Muscle of back (tissue), 3 donors: ENCODE measurements at regions not wholly inside any gene's neighbourhood (a gene's known extent, or its start where the extent isn't known, plus 50 kb on each side); places are given as distances from the start of the nearest gene placed in this dataset.
A peak's percentile ranks its signal among the peaks of the same experiment; 100 is the strongest.

Experiments used
- DNase-seq, 3 donors: peaks; one replicate each; pipeline versions ENCODE4 v3.0.0 to v3.0.0-alpha.2; 2013

DNA sequence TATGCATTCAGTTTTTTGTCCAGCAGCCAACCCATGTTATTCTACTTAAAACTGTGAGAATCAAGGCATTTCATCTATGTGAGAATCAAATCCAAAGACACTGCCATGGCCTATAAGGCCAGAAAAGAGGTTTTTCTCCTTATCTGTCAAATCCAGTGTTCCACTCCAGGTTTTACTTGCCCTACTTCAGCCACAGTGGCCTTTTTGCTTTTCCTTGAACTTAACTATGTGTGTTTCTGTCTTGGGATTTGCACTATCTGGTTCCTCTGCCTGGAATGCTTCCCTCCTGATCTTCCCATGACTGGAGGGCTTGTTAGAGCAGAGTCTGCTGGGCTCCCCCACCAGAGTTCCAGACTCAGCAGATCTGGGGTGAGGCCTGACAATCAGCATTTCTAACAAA, 113.1 kb upstream of the DOK5 start:
- DNase-seq = no peak

- DNase-seq = no peak
Observed at GRCh38 chr20:54364365-54364764, 111.0 kb upstream of the DOK5 start.

DNA sequence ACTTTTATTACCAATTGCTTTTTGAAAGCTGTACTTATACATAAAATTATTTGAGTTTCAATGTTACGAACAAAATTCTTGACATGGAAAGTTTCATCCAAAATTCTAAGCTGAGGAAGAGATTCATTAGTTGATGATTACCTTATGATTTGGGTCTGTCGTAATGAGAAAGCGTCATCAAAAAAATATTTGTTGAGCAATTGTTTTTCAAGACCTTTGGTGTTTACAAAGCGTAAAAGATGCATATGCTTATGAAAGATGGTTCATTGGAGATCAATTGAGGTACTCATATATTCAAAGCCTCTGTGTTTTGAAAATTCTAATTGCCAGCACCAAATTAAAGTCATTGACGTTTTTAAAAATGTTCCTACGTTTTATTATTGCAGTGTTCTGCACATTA, 110.5 kb upstream of the DOK5 start:
- DNase-seq = no peak

- no peak for DNase-seq
Observed at GRCh38 chr20:54366669-54367344, 108.6 kb upstream of the DOK5 start.

GRCh38 chr20:54368570-54368969, 106.8 kb upstream of the DOK5 start:
- peak in 2 of 3 donors; percentile 24 to 44 for DNase-seq

- DNase-seq = no peak
Observed at GRCh38 chr20:54372313-54372712, 103.1 kb upstream of the DOK5 start.

DNA sequence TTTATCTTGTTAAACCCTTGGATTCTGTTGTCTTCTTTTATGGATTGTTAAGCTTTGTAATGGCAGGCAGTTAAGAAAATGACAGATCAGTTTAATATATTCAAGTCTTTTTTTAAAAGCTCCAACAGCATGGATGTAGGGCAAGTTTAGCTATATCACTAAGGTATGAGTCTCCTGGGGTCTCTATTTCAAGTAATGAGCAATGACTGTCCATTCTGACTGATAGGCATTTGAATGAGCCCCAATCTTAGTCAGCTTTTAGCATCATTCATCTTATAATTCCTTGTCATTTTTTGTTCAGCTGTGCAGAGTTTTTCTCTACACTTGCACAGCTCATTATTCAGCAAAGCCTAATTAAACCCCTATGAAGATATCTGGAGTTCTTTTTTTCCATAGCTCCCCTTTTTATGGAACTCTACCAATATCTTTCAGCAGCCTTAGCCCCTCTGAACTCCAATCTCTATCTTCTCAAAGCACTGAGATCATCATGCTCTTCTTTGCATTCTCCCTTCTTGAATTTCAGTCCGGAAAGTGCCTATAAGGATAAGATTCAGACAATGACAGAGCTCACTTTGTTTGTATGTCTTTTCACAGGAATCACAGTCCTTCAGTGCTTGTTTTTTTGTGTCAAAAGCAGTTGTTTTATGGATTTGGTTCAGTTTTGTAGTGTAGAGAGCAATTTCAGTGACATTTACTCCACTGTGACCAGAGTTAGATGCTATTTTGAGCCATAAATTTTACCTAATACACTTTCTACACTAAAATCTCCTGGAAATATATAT, 97.2 kb upstream of the DOK5 start:
- no peak for DNase-seq

GRCh38 chr20:54379893-54380584, 95.4 kb upstream of the DOK5 start:
- no peak for DNase-seq

DNA sequence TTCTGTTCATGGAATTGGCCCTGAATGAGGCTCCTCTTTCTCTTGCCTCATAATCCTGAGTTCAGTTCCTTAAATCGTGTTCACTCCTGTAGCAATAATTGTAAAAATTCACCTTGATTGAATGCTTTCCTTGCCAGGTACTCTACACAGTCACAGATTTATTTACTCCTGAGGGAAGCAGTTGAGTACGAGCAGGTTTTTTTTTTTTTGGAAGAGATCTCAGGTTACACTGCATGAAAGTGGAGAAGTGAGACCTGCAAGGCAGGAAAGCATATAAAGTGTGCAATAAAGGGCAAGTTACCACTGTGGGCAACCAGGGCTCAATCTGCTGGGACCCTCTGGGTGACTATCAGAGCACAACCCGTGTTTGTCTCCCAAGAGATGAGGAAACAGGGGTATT, 93.0 kb upstream of the DOK5 start:
- no peak for DNase-seq

GRCh38 chr20:54385746-54386145, 89.6 kb upstream of the DOK5 start:
- no peak for DNase-seq

DNA sequence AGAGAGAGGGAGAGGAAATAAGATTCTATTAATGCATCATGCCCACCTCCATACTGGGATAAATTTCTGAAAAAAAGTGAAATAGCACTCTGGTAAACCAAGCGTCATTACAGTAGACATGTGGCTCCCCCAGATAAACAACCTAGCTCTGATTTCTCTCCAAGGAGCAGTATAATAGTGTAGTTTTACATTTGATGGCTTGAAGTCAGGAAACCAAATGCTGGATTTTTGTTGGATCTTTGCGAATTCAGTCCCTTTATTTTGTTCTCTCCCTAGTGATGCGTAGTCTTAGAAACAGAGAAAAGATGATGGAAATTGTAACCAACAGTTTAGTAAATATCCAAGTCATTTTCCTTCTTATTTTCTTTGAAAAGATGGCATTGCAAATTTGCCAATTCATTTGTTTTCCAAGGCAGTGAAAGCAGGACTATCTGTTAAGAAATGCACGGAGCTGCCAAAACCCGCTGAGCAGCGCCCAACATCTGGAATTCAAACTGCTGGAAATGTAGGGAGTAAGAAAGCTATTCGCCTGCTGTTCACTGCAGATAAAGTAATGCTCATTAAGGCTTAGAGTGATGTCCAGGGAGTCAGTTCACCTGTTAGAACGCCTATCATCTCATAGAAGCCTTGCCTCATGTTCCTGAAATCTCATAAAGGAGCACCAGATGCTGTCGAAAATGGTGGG, 85.7 kb upstream of the DOK5 start:
- peak; percentile 15 to 76 (median 66) for DNase-seq

- DNase-seq = no peak
Observed at GRCh38 chr20:54397292-54398140, 77.9 kb upstream of the DOK5 start.

DNA sequence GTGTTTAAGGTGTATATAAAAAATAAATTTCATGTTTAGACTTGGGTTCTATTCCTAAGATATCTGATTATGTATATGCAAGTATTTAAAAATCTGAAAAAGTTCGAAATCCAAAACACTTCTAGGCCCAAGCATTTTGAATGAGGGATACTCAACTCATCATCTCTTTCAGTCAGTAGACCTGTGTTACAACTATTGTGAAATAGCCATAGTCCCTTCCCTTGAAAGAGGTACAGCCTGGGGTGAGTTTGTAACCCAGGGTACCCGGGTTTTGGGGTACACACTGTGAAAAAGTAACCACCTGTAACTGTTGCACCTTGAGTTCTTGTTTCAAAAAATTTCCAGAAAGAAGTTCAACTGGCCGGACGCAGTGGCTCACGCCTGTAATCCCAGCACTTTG, 76.6 kb upstream of the DOK5 start:
- no peak for DNase-seq

- no peak for DNase-seq
Observed at GRCh38 chr20:54405540-54405939, 69.9 kb upstream of the DOK5 start.

DNA sequence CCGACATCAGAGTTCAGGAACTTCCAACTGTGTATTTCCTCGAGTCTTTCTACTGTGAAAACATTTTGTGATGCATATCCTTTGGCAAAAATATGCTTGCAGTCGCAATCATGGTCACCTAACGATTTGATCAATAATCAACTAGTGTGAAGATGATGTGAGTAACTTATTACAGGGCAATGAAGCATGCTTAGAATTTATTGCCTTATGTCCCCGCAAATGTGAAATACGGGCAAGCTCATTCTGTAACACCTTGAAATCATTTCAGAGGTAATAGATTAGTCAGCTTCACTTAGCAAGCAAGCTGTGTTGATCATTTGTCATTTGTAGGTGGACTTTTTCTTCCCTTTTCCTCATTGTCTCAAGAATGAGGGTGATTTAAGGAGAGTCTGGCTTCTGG, 67.9 kb upstream of the DOK5 start:
- DNase-seq = no peak

DNA sequence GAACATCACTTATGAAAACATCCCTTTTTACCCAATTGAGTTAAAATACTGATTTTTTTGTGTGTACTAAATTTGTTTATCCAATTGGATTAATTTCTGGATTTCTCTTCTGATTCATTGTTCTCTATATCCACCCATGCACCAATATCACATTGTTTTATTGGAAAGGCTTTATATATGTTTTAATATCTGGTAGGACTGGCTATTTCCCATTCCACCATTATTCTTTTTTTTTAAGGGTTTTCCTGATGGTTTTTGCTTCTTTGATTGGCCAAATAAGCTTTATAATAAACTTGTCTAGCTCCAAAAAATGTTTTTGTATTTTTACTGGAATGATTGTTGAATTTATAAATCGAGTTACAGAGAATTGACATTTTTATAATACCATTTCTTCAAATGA, 59.4 kb upstream of the DOK5 start:
- DNase-seq = no peak

GRCh38 chr20:54416770-54417169, 58.6 kb upstream of the DOK5 start:
- DNase-seq = peak in 1 of 3 donors; percentile 26

DNA sequence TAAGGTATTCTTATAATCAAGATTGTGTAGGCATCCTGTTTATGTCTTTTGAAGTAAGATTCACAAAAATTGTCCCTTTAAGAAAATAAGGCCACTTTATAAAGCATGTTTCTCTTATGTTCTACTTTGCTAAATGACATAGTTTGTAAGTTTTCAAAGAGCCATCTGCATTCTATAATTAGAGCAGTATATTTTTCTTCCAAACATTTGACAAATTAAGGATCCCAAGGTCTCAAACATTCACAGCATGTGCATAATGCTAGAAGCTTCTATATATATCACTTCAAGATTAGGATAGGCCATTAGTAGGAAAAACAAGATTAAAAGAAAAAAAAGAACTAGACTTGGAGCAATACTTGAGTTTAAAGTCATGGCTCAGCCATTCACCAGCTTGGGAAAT, 55.9 kb upstream of the DOK5 start:
- DNase-seq = no peak
